Fibroblast of the aortic adventitia (primary cell): ENCODE measurements at regions not wholly inside any gene's neighbourhood (a gene's known extent, or its start where the extent isn't known, plus 50 kb on each side); places are given as distances from the start of the nearest gene placed in this dataset.
A peak's percentile ranks its signal among the peaks of the same experiment; 100 is the strongest.

Experiments
- DNase-seq: peaks from one replicate; pipeline ENCODE4 v3.0.0-alpha.2; 2010; ENCODE audit warnings: low read depth
- H3K4me3 ChIP-seq: 2 replicates; pipeline ENCODE4 v1.5.1; 2011; ENCODE audit warnings: low read depth, mild to moderate bottlenecking, control low read depth, low read length, moderate library complexity
- TF ChIP-seq, protein P1 (sequence below): IDR thresholded peaks from 2 replicates; pipeline ENCODE4 v1.5.1; 2011; ENCODE audit warnings: mild to moderate bottlenecking, low read length, control low read depth, inconsistent platforms; ENCODE audit not compliant: insufficient read depth

DNA sequence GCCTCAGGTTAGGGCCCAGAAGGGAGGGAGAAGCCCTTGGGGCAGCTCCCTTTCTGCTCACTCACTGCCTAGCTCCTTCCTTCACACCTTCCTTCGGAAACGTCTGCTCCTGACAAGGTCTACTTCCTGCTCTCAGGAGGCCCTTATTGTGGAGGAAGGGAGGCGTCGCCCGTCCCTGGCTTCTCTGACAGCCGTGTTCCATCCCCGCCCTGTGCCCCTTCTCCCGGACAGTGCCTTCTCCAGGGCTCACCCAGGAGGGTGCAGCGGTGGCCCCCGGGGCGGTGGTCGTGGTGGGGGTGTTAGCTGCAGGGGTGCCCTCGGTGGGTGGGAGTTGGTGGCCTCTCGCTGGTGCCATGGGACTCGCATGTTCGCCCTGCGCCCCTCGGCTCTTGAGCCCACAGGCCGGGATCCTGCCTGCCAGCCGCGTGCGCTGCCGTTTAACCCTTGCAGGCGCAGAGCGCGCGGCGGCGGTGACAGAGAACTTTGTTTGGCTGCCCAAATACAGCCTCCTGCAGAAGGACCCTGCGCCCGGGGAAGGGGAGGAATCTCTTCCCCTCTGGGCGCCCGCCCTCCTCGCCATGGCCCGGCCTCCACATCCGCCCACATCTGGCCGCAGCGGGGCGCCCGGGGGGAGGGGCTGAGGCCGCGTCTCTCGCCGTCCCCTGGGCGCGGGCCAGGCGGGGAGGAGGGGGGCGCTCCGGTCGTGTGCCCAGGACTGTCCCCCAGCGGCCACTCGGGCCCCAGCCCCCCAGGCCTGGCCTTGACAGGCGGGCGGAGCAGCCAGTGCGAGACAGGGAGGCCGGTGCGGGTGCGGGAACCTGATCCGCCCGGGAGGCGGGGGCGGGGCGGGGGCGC, 231.9 kb downstream of the SEC14L1 start:
- TF ChIP-seq, protein P1, sequence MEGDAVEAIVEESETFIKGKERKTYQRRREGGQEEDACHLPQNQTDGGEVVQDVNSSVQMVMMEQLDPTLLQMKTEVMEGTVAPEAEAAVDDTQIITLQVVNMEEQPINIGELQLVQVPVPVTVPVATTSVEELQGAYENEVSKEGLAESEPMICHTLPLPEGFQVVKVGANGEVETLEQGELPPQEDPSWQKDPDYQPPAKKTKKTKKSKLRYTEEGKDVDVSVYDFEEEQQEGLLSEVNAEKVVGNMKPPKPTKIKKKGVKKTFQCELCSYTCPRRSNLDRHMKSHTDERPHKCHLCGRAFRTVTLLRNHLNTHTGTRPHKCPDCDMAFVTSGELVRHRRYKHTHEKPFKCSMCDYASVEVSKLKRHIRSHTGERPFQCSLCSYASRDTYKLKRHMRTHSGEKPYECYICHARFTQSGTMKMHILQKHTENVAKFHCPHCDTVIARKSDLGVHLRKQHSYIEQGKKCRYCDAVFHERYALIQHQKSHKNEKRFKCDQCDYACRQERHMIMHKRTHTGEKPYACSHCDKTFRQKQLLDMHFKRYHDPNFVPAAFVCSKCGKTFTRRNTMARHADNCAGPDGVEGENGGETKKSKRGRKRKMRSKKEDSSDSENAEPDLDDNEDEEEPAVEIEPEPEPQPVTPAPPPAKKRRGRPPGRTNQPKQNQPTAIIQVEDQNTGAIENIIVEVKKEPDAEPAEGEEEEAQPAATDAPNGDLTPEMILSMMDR = no peak
- peak overlapping the region; percentile 84 for H3K4me3 ChIP-seq
- DNase-seq = peak; percentile 84

DNA sequence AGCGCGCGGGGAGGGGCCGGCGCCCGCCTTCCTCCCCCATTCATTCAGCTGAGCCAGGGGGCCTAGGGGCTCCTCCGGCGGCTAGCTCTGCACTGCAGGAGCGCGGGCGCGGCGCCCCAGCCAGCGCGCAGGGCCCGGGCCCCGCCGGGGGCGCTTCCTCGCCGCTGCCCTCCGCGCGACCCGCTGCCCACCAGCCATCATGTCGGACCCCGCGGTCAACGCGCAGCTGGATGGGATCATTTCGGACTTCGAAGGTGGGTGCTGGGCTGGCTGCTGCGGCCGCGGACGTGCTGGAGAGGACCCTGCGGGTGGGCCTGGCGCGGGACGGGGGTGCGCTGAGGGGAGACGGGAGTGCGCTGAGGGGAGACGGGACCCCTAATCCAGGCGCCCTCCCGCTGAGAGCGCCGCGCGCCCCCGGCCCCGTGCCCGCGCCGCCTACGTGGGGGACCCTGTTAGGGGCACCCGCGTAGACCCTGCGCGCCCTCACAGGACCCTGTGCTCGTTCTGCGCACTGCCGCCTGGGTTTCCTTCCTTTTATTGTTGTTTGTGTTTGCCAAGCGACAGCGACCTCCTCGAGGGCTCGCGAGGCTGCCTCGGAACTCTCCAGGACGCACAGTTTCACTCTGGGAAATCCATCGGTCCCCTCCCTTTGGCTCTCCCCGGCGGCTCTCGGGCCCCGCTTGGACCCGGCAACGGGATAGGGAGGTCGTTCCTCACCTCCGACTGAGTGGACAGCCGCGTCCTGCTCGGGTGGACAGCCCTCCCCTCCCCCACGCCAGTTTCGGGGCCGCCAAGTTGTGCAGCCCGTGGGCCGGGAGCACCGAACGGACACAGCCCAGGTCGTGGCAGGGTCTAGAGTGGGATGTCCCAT, 232.8 kb downstream of the SEC14L1 start:
- TF ChIP-seq, protein P1 = no peak
- DNase-seq = peak; percentile 40
- peak overlapping the region; percentile 84 for H3K4me3 ChIP-seq

DNA sequence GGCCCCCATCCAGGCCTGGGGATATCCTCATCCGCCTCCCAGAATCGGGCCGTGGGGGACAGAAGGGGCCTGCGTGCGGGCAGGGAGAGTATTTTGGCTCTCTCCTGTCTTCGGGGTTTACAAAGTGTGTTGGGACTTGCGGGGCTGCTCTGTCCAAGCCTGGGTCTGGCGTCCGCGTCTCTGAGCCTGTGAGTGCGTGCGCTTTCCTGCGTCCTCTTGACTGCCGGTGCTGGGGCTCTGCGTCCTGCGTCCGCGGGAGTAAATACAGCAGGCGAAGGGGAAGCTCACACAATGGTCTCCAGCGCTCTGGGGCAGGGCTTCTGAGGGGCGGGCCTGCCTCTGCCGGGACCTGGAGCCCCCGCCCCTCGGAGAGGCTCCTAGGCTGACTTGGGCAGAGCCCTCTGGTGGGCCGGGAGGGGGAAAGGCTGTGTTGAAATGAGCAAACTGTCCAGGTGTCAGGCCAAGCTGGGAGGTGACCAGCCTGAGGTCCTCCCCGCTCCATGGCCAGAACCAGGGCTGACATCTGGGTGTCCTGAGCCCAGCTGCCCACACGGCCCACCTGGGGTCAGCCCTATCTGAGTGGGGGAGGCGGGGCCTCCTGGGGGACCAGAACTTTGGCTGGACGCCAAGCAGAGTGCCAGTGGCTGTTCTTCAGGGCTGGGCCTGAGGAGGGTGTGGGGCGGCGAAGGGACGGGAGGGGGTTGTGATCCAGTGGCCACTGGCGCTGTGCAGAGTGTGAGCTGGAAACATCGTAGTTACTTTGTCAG, 233.6 kb downstream of the SEC14L1 start:
- DNase-seq = peak; percentile 90
- TF ChIP-seq, protein P1 = peak; percentile 57

DNA sequence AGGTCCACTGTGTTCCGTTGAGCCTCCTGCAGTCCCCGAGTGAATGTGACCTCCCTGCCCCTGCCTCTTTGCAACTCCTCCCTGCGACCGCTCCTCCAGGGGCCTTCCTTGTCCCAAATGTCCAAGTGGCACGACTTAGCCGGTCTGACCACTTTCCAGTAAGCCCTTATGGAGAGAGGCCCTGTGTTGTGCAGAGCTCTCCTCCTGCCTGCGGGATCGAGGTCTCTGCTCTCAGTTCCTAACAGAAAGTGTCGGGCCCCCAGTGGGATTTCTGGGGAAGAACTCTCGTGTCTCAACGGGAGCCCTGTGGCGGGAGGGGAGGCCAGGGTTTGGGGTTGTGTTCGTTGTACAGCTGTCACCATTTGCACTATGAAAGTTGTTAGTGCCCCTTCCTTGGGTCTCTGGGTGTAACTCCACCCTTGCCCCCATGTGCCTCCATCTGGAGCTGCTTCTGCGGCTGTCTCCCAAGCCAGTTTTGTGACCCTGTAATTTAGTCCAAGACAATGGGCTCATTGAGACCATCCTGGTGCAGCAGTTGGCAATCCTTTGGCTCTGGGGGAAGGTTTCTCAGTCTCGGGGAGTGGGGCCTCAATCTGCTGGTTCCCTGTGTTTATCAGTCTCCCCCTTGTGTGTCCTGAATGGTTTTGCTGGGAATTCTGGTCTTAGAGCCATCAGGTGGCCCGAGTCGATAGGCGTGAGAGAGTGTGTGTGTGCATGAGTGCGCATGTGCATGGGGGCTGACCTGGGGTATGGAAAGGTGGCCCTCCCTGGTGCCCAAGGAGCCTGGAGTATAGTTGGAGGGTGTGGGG, 234.5 kb downstream of the SEC14L1 start:
- DNase-seq = no peak

More for the DNA sequence above, 233.6 kb downstream of the SEC14L1 start:
- peak overlapping the region; percentile 84 for H3K4me3 ChIP-seq

DNA sequence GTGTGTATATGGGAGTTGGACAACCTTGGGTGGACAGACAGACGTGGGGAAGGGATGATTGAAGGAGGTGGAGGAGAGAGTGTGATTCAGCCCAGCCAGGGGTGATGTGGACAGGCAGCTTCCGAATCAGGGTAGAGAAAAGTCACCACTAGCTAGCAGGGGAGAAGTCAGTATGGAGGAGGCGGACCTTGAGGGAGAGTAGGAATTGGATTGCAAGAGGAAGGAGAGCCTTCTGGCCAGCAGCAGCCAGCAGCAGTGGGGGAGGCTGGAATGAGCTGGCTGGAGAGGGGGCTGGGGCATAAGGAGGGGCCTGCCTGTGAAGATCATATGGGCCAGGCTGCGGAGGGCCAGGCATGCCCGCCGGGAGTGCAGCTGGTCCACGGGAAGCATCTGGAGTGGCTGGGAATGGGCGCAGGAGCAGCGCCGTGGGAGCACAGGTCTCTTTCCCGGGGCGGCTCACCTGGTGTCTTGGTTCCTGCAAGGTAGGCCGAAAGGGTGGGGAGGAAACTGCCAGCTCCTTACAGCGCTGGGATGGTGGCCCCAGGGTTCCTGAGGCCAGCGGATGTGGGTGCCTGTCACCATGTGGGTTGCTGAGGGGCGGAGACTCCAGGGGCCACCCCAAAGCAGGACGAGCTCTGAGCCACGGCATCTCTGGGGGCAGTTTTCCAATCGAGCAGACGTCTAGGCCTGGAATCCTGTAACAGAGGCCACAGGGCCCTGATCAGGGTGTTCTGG, 235.3 kb downstream of the SEC14L1 start:
- peak; percentile 54 for DNase-seq

More for the DNA sequence above, 234.5 kb downstream of the SEC14L1 start:
- TF ChIP-seq, protein P1 = no peak
- H3K4me3 ChIP-seq = peak overlapping the region; percentile 84

More for the DNA sequence above, 235.3 kb downstream of the SEC14L1 start:
- peak overlapping the region; percentile 84 for H3K4me3 ChIP-seq
- TF ChIP-seq, protein P1 = no peak
